CMK (cell line): ENCODE measurements at regions not wholly inside any gene's neighbourhood (a gene's known extent, or its start where the extent isn't known, plus 50 kb on each side); places are given as distances from the start of the nearest gene placed in this dataset.

Source experiments
- DNase-seq: peaks from one replicate; pipeline ENCODE4 v3.0.0-alpha.2; 2010; ENCODE audit warnings: low read depth

- no peak for DNase-seq
Observed at GRCh38 chr22:48981371-48982061, 846.2 kb downstream of the BRD1 start.

- no peak for DNase-seq
Observed at GRCh38 chr22:48980918-48981317, 846.8 kb downstream of the BRD1 start.

GRCh38 chr22:48980409-48980808, 847.3 kb downstream of the BRD1 start:
- no peak for DNase-seq

- no peak for DNase-seq
Observed at GRCh38 chr22:48979482-48979881, 848.2 kb downstream of the BRD1 start.

GRCh38 chr22:48976556-48977535, 850.8 kb downstream of the BRD1 start:
- no peak for DNase-seq

- no peak for DNase-seq
Observed at GRCh38 chr22:48975886-48976285, 851.8 kb downstream of the BRD1 start.

GRCh38 chr22:48975316-48975741, 852.3 kb downstream of the BRD1 start:
- DNase-seq = no peak

GRCh38 chr22:48974443-48975315, 853.0 kb downstream of the BRD1 start:
- no peak for DNase-seq

- DNase-seq = no peak
Observed at GRCh38 chr22:48973694-48974041, 854.0 kb downstream of the BRD1 start.

GRCh38 chr22:48972979-48973693, 854.5 kb downstream of the BRD1 start:
- no peak for DNase-seq

GRCh38 chr22:48968201-48968959, 859.3 kb downstream of the BRD1 start:
- DNase-seq = no peak

GRCh38 chr22:48963405-48963804, 864.3 kb downstream of the BRD1 start:
- no peak for DNase-seq

- DNase-seq = no peak
Observed at GRCh38 chr22:48961705-48962104, 866.0 kb downstream of the BRD1 start.

- no peak for DNase-seq
Observed at GRCh38 chr22:48960980-48961660, 866.6 kb downstream of the BRD1 start.

GRCh38 chr22:48960576-48960975, 867.1 kb downstream of the BRD1 start:
- DNase-seq = no peak

- DNase-seq = no peak
Observed at GRCh38 chr22:48959496-48959895, 868.2 kb downstream of the BRD1 start.

GRCh38 chr22:48957987-48958321, 869.7 kb downstream of the BRD1 start:
- DNase-seq = no peak

- no peak for DNase-seq
Observed at GRCh38 chr22:48957311-48957986, 870.2 kb downstream of the BRD1 start.

GRCh38 chr22:48955351-48956311, 872.0 kb downstream of the BRD1 start:
- DNase-seq = no peak
